K562 (cell line): ENCODE measurements at regions not wholly inside any gene's neighbourhood (a gene's known extent, or its start where the extent isn't known, plus 50 kb on each side); places are given as distances from the start of the nearest gene placed in this dataset.
A peak's percentile ranks its signal among the peaks of the same experiment; 100 is the strongest.

Experiments
- ATAC-seq: fragments of 200-7000 bp; cut with Tn5 transposase; 3 replicates; pipeline ENCODE4 v1.9.1; 2020; ENCODE audit warnings: moderate library complexity
- BruUV-seq: library from RNA; stranded (reverse); fragments of 400-500 nt; replicated peaks from 2 replicates; lab custom pipeline; 2021; lab: Mats Ljungman, UMichigan
- CTCF ChIA-PET: fragments of 300-600 bp; formaldehyde crosslinking; extraction: SDS; loops from one replicate; lab custom pipeline; 2021; ENCODE audit warnings: low intra/inter-chr PET ratio; lab: Yijun Ruan, JAX
- POLR2A ChIA-PET: fragments of 300-600, 350-650 bp; sonication (Branson Sonifier 250); formaldehyde crosslinking; extraction: SDS; loops from one replicate; lab custom pipeline; 2021; ENCODE audit warnings: antibody characterized with exemption, inconsistent platforms; lab: Yijun Ruan, JAX
- DNase-seq, 4 experiments: peaks; one replicate each; pipeline versions ENCODE4 v3.0.0 to v3.0.0-alpha.2; 2011 to 2018; ENCODE audit warnings: low spot score in 3 of 4, mixed read lengths in 3 of 4; ENCODE audit errors: extremely low read depth in 1 of 4
- FAIRE-seq: peaks from 2 replicates; lab custom pipeline; 2011; peaks lifted over from hg19 to GRCh38; lab: Jason Lieb, UNC
- H2AFZ ChIP-seq: 2 replicates; pipeline ENCODE4 v1.6.0; 2011; ENCODE audit warnings: low read depth, low read length, control low read depth, inconsistent platforms
- H3K27ac ChIP-seq: fragments of 200-600 bp; 3 replicates; pipeline ENCODE4 v1.8.0; 2011; ENCODE audit warnings: low read depth, mild to moderate bottlenecking, control low read depth, inconsistent platforms, low read length, moderate library complexity, mixed read lengths; ENCODE audit errors: extremely low read depth
- H3K27me3 ChIP-seq, 2 experiments: fragments of 300-600 bp in 1 of 2; 2 replicates in 1 of 2; 3 replicates in 1 of 2; pipeline versions ENCODE4 v1.6.0 to v1.8.0; 2011; ENCODE audit warnings: inconsistent platforms in 2 of 2, low read length in 2 of 2, mild to moderate bottlenecking in 1 of 2, mixed read lengths in 1 of 2, moderate library complexity in 1 of 2; ENCODE audit not compliant: control insufficient read depth in 2 of 2, insufficient read depth in 2 of 2
- H3K36me3 ChIP-seq: fragments of 300-600 bp; 3 replicates; pipeline ENCODE4 v1.8.0; 2011; ENCODE audit warnings: mild to moderate bottlenecking, low read length, inconsistent platforms; ENCODE audit not compliant: control insufficient read depth, insufficient read depth
- H3K4me1 ChIP-seq, 2 experiments: fragments of 200-600 bp in 1 of 2; replicated peaks in 1 of 2; 2 replicates in 1 of 2; 3 replicates in 1 of 2; pipeline versions ENCODE4 v1.5.1 to v1.8.0; 2011; ENCODE audit warnings: inconsistent platforms in 2 of 2, low read length in 2 of 2, mild to moderate bottlenecking in 1 of 2, mixed read lengths in 1 of 2, moderate library complexity in 1 of 2; ENCODE audit not compliant: control insufficient read depth in 2 of 2, insufficient read depth in 2 of 2
- H3K4me2 ChIP-seq: 2 replicates; pipeline ENCODE4 v1.6.1; 2011; ENCODE audit warnings: low read length, control low read depth, inconsistent platforms, mixed read lengths; ENCODE audit not compliant: insufficient read depth
- H3K4me3 ChIP-seq: fragments of 200-600 bp; sonication (generic), shearing (Covaris generic); 2 replicates; pipeline ENCODE4 v1.5.1; 2016; ENCODE audit warnings: control low read depth, inconsistent platforms
- H3K79me2 ChIP-seq: fragments of 200-600 bp; 3 replicates; pipeline ENCODE4 v1.8.0; 2011; ENCODE audit warnings: low read length, inconsistent platforms; ENCODE audit not compliant: control insufficient read depth, insufficient read depth
- H3K9ac ChIP-seq, 2 experiments: 2 replicates each; pipeline versions ENCODE4 v1.6.0 to v1.6.1; 2011; ENCODE audit warnings: low read depth in 2 of 2, low read length in 2 of 2, control low read depth in 1 of 2, inconsistent platforms in 1 of 2, mild to moderate bottlenecking in 1 of 2, mixed read lengths in 1 of 2; ENCODE audit not compliant: insufficient read depth in 1 of 2
- H3K9me1 ChIP-seq: one replicate; pipeline ENCODE4 v1.6.0; 2011; ENCODE audit warnings: inconsistent platforms, mild to moderate bottlenecking, low read length, moderate library complexity; ENCODE audit not compliant: control insufficient read depth, insufficient read depth
- H3K9me3 ChIP-seq: replicated peaks from 2 replicates; pipeline ENCODE4 v1.5.1; 2011; ENCODE audit warnings: low read depth, low read length, inconsistent platforms; ENCODE audit not compliant: control insufficient read depth, insufficient read depth
- H4K20me1 ChIP-seq: replicated peaks from 2 replicates; pipeline ENCODE4 v1.6.1; 2011; ENCODE audit warnings: low read length, inconsistent platforms, mixed read lengths; ENCODE audit not compliant: control insufficient read depth, insufficient read depth
- BCOR ChIP-seq: fragments of 450-650 bp; IDR thresholded peaks from 2 replicates; pipeline ENCODE4 v1.6.1; 2016
- CAMTA2 ChIP-seq: fragments of 250-450 bp; sonication (Bioruptor Pico); conservative IDR thresholded peaks from 2 replicates; pipeline ENCODE4 v1.5.1; 2022
- CBFA2T2 ChIP-seq: fragments of 450-650 bp; conservative IDR thresholded peaks from 2 replicates; pipeline ENCODE4 v1.6.1; 2017; ENCODE audit warnings: mild to moderate bottlenecking
- HDGF ChIP-seq: fragments of 450-650 bp; IDR thresholded peaks from 2 replicates; pipeline ENCODE4 v1.6.1; 2016
- MTF1 ChIP-seq: fragments of 250-450 bp; sonication (Bioruptor Pico); IDR thresholded peaks from 2 replicates; pipeline ENCODE4 v1.9.0; 2021; ENCODE audit warnings: moderate library complexity, mild to moderate bottlenecking, inconsistent platforms, borderline replicate concordance
- NFIX ChIP-seq: fragments of 250-450 bp; sonication (Bioruptor Pico); IDR thresholded peaks from 2 replicates; pipeline ENCODE4 v1.4.0; 2020; ENCODE audit warnings: low read depth, mild to moderate bottlenecking, moderate library complexity
- PATZ1 ChIP-seq: fragments of 250-450 bp; sonication (Bioruptor Pico); IDR thresholded peaks from 2 replicates; pipeline ENCODE4 v1.5.0; 2020; ENCODE audit warnings: mild to moderate bottlenecking, borderline replicate concordance
- RAD21 ChIP-seq, 2 experiments: fragments of 250-450 bp in 1 of 2; fragments of 450-650 bp in 1 of 2; sonication (Bioruptor Pico) in 1 of 2; formaldehyde crosslinking in 1 of 2; IDR thresholded peaks in 1 of 2; conservative IDR thresholded peaks in 1 of 2; 2 replicates each; pipeline versions ENCODE4 v1.4.0 to v1.8.0; 2020 to 2022; ENCODE audit warnings: mild to moderate bottlenecking in 2 of 2, moderate library complexity in 1 of 2
- SLC30A9 ChIP-seq: fragments of 250-450 bp; sonication (Bioruptor Pico); IDR thresholded peaks from 2 replicates; pipeline ENCODE4 v1.8.0; 2022; ENCODE audit warnings: mild to moderate bottlenecking, moderate library complexity
- SNAPC5 ChIP-seq: fragments of 250-450 bp; sonication (Bioruptor Pico); IDR thresholded peaks from 2 replicates; pipeline ENCODE4 v1.8.0; 2021; ENCODE audit warnings: moderate library complexity, mild to moderate bottlenecking, inconsistent platforms
- SNRNP70 ChIP-seq: fragments of 200-400 bp; formaldehyde crosslinking; optimal IDR thresholded peaks from 2 replicates; pipeline ENCODE3; 2017; ENCODE audit warnings: low read depth, low read length
- STAT5A ChIP-seq: IDR thresholded peaks from 2 replicates; pipeline ENCODE4 v1.6.1; 2012; ENCODE audit warnings: low read length, inconsistent platforms, borderline replicate concordance
- TRIM24 ChIP-seq, 2 experiments: fragments of 450-650 bp; IDR thresholded peaks; 2 replicates each; pipeline ENCODE4 v1.6.1; 2016
- ZBTB49 ChIP-seq: sonication (generic); formaldehyde crosslinking; IDR thresholded peaks from 2 replicates; pipeline ENCODE4 v1.8.0; 2022; ENCODE audit warnings: missing genetic modification reagents, mild to moderate bottlenecking, borderline replicate concordance
- ZHX1 ChIP-seq: fragments of 150-350 bp; conservative IDR thresholded peaks from 2 replicates; pipeline ENCODE4 v1.6.1; 2014; ENCODE audit warnings: low read length
- ZKSCAN3 ChIP-seq: fragments of 250-450 bp; sonication (Bioruptor Pico); IDR thresholded peaks from 2 replicates; pipeline ENCODE4 v1.4.0; 2020
- ZZZ3 ChIP-seq: fragments of 450-650 bp; IDR thresholded peaks from 2 replicates; pipeline ENCODE4 v1.6.1; 2016; ENCODE audit warnings: antibody characterized with exemption, mild to moderate bottlenecking, moderate library complexity
- WGBS: fragments of 100-300 bp; shearing (Covaris generic); methylation state at CpG from one replicate; pipeline ENCODE4 v1.1.6; 2016; ENCODE audit warnings: low coverage, mixed read lengths; ENCODE audit not compliant: insufficient coverage; ENCODE audit errors: missing lambda C conversion rate; 5-methylcytosine and 5-hydroxymethylcytosine counted together
- in situ Hi-C: fragments of 300-500 bp; cut with MboI; formaldehyde crosslinking; loops from 4 replicates; pipeline ENCODE4 v1.15.0; 2018; ENCODE audit warnings: inconsistent platforms, mixed read lengths
- intact Hi-C: fragments of 100-400 bp; cut with micrococcal nuclease; formaldehyde crosslinking; loops from 2 replicates; pipeline ENCODE4 v1.14.2; 2022

- intact Hi-C loops (loop anchor here (1.0 to 10.0 kb wide), 5 partner anchors 112 to 1721 kb away; partner anchors contain the start of gene MMS22L), in situ Hi-C loops (loop anchor here (5.0 to 10.0 kb wide), 2 partner anchors 202 to 329 kb away; no protein-coding TSS in a partner anchor)
- FAIRE-seq, result peak; percentile 90
- BruUV-seq, result no TSS peak
- H3K4me3 ChIP-seq, result no peak overlapping the region
- no peaks in the 10 kb centered on the region for H4K20me1 ChIP-seq
- no peak overlapping the region for H3K4me2 ChIP-seq
- no peaks in the 10 kb centered on the region for H3K27me3 ChIP-seq
- no peaks in the 10 kb centered on the region for H3K9me3 ChIP-seq
- CTCF ChIA-PET, result interaction anchor here (0.7 to 2.0 kb wide), 2 partner anchors 11 to 208 kb away, joined by 3 to 17 read pairs; no protein-coding TSS in a partner anchor
- no peaks in the 10 kb centered on the region for H3K79me2 ChIP-seq
- WGBS, result 0% methylated on average over 1 of the region's 1 CpG
- H3K9ac ChIP-seq, result no peak overlapping the region
- no peak overlapping the region for H3K27ac ChIP-seq
- H2AFZ ChIP-seq, result no peak overlapping the region
- POLR2A ChIA-PET, result no interaction called here
- H3K36me3 ChIP-seq, result no peaks in the 10 kb centered on the region
- no peaks in the 10 kb centered on the region for H3K9me1 ChIP-seq
- peak; percentile 81 for ATAC-seq
- DNase-seq, result peak; percentile 59 to 73 (median 64)
- no peaks in the 10 kb centered on the region for H3K4me1 ChIP-seq
- TF ChIP-seq STAT5A, result no peak
- TF ChIP-seq ZZZ3, result no peak
- TF ChIP-seq BCOR, result no peak
- TF ChIP-seq HDGF, result no peak
- no peak for TF ChIP-seq ZBTB49
- no peak for TF ChIP-seq PATZ1 (CRISPR knock-in tag)
- TF ChIP-seq MTF1 (CRISPR knock-in tag), result no peak
- TF ChIP-seq CBFA2T2, result no peak
- no peak for TF ChIP-seq SLC30A9 (CRISPR knock-in tag)
- TF ChIP-seq ZKSCAN3 (CRISPR knock-in tag), result no peak
- no peak for TF ChIP-seq CAMTA2
- TF ChIP-seq ZHX1, result no peak
- no peak for TF ChIP-seq SNAPC5 (CRISPR knock-in tag)
- TF ChIP-seq RAD21 (CRISPR knock-in tag; conservative IDR thresholded peaks at IDR 0.05 in 1 of 2, IDR thresholded peaks at IDR 0.05 in 1 of 2), result peak; percentile 91 to 92
- TF ChIP-seq SNRNP70, result no peak
- TF ChIP-seq NFIX (CRISPR knock-in tag), result no peak
- no peak for TF ChIP-seq TRIM24 (IDR thresholded peaks at IDR 0.05)
These were observed 111.2 kb upstream of the MMS22L start for GRCh38 chr6:97394160-97394748.
